Activated T-cell treated with anti-CD3 and anti-CD28 coated beads for 4 hours (primary cell): ENCODE measurements at regions not wholly inside any gene's neighbourhood (a gene's known extent, or its start where the extent isn't known, plus 50 kb on each side); places are given as distances from the start of the nearest gene placed in this dataset.
"Not testable (repeated sequence)": the region's sequence is repeated elsewhere in the genome, so short reads cannot be mapped to it uniquely, and the experiment has no call there.

Experiments used
- DNase-seq: peaks from one replicate; pipeline ENCODE4 v3.0.0-alpha.2; 2020

GRCh38 chr10:123221418-123221817 lies 67.2 kb downstream of the BUB3 start:
- no peak for DNase-seq

DNA sequence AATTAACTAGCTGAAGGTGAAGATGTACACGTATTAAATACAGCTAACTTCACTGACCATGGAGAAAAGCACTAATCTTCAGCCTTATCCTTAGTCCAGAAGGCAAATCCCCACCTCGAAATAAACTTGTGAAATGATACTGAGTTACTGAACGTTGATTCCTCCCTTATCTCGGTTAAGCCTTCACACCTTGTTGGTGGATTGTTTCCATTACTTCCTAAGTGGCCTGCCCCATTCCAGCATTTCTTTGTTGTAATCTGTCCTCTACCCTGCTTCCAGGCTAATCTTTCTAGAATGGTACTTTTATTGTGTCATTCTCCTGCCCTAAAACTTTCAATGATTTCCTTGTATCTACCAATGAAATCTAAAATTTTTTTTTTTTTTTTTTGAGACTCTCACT lies 68.6 kb downstream of the BUB3 start:
- DNase-seq, result no peak

GRCh38 chr10:123227706-123228105 lies 73.5 kb downstream of the BUB3 start:
- no peak for DNase-seq

DNA sequence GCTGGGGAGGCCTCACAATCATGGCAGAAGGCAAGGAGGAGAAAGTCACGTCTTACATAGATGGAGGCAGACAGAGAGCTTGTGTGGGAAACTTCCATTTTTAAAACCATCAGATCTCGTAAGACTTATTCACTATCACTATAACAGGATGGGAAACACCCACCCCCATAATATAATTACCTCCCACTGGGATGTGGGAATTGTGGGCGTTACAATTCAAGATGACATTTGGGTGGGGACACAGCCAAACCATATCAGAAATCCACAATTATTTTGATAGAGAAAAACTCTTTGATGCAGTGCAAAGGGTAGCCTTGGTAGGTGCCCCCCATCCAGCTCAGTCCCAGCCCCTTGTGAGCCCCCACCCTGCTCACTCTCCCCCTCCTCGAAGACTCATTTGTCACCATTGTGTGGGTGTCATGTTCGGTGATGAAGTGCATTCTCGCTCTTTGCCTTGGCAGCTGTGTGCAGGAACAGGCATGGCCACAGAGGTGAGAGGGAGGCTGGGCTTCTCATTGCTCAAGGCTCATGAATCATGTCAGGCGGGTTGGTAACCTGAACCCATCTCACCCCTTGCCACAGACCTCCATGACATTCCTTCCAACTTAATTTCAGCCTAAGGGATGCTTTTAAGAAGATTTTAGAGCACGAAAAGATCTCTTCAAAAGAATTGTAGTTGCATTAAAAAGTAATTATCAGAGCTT lies 75.9 kb downstream of the BUB3 start:
- no peak for DNase-seq

DNA sequence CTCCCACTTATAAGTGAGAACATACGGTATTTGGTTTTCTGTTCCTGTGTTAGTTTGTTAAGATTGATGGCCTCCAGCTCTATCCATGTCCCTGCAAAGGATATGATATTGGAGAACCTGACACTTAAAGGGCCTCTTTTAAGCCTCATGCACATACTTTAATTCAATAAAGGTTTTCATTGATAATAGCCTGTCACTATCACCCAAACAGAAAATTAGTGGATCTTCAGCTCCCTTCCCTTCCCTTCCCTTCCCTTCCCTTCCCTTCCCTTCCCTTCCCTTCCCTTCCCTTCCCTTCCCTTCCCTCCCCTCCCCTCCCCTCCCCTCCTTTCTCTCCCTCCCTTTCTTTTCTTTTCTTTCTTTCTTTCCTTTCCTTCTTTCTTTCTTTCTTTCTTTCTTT lies 78.7 kb downstream of the BUB3 start:
- not testable (repeated sequence) for DNase-seq

- DNase-seq, result not testable (repeated sequence)
Measured at GRCh38 chr10:123235014-123235413, 80.8 kb downstream of the BUB3 start.

- no peak for DNase-seq
Measured at GRCh38 chr10:123236126-123236525, 81.9 kb downstream of the BUB3 start.

DNA sequence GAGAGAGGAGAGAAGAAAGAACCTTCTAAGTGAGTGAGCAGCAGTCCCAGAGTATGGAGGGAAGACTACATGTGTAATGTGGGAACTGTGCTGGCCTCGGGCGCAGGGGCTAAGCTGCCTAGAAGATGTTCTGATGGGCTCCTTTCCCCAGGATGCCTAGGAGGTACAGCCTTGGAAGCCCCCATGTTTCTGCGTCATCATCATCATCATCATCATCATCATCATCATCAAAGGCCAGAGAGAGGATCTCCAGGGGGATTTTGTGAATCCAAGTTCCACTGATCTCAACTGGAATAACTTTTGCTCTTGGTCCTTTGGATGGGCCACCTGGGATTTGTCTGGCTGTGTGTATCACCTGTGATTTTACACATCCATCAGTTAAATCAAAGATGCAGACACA lies 86.0 kb downstream of the BUB3 start:
- no peak for DNase-seq

DNA sequence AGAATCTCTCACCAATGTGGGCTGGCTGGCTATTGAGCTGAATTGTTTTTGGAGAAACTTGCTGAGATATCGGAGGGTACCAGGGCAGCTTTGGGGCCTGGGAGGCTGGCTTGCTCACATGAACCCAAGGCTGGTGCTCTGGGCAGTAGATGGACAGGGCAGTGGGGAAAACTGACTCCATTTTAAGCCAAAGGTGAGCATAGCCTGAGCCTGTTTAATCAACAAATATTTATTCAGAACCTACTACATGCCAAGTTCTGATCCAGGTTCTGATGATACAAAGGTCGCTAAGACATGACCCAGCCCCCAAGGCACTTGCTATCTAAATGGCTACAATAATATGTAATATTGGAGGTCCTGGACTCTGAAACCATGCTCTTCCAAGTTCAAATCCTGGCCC lies 86.6 kb downstream of the BUB3 start:
- no peak for DNase-seq

DNA sequence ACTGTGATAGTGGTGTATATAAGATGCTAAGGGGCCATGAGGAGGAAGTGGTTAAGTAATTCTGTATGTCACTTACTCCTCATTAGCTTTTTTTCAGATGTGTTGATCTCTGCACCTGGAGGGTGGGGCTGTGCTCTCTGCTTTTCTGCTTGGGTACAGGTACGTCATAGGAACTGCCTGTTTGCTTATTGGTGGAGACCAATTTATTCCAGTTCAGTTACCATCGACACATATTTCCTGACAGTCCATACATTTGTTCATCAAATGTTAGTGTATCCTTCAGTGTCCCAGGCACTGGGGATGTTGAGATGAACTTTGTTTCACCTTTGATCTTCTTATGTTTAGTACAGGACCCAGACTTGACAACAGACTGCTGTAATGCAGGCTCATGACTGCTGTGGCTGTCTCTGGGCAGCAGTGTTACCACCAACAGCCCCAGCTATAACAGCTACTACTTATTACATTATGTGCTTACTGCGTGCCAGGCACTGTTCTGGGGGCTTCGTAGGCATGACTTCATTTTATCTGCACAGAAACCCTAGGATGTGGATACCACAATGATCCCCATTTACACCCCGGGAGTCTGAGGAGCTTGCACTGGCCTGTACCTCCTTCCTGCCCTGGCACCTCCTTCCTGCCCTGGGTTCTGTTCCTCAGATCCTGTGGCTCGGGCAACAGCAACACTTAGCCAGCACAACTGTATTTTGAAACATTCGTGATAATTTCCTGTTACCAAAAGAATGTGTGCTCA lies 87.4 kb downstream of the BUB3 start:
- DNase-seq, result peak; percentile 7

DNA sequence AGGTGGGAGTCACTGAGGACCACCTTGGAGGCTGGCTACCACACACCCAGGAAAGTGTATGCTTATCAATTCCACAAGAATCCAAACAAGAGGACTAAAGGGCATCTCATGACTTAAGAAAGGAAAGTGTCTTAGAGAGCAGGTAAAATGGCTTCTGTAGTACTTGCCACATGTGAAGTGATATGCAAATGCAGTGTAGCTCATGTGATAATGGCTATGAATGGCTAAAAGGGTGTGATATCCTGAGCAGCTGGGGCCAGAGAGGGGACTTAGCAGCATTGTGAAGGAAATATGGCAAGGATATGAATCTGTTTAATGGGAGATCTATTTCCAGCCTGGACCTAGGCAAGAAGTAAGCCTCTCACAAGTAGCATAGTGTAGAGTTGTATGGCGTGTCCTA lies 90.5 kb downstream of the BUB3 start:
- DNase-seq, result no peak

DNA sequence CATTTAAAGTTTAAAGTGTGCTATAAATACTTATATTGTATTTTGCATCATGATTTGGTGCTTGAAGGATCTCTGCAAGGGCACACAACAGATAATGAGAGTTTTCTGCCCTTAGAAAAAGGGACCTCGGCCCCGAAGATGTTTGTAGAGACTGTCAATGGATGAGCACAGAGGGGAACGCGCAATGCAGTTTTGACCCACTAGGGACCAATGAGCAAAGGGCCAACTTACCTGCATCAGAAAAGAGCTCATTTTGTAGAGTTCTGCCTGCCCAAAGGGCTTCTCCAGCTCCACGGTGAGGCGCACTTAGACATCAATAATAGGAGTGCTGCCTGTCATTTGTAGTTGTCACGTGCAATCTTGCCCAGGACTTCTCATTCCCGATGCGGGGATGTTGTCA lies 91.1 kb downstream of the BUB3 start:
- no peak for DNase-seq

GRCh38 chr10:123249894-123250293 lies 95.7 kb downstream of the BUB3 start:
- no peak for DNase-seq

DNA sequence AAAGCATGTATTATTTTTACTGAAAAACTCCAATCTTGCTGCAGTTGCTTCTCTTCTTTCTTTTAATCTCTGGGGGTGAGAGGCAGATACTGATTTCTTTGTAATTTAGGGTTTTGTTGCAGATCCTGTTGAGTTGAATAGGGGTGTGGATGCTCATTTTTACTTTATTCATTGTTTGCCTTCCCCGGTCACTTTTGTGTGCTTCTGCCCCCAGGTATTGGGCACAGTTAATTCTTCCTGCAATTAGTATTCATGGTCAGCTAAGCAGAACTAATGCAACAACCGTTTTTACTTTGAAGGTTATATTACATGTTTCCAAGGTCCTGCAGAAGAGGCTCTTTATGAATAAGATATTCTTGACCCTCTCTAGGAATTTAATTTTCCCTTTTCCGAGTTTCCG lies 96.4 kb downstream of the BUB3 start:
- DNase-seq, result no peak

- DNase-seq, result no peak
Measured at GRCh38 chr10:123252779-123253178, 98.6 kb downstream of the BUB3 start.

DNA sequence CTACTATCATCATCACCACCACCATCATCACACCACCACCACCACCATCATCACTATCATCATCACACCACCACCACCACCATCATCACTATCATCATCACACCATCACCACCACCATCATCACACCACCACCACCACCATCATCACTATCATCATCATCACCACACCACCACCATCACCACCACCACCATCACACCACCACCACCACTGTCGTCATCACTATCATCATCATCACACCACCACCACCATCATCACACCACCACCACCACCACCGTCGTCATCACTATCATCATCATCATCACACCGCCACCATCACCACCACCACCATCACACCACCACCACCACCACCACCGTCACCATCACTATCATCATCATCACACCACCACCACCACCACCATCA lies 100.1 kb downstream of the BUB3 start:
- DNase-seq, result not testable (repeated sequence)

GRCh38 chr10:123257904-123258456 lies 103.8 kb downstream of the BUB3 start:
- no peak for DNase-seq

- no peak for DNase-seq
Measured at GRCh38 chr10:123259081-123259480, 104.9 kb downstream of the BUB3 start.

DNA sequence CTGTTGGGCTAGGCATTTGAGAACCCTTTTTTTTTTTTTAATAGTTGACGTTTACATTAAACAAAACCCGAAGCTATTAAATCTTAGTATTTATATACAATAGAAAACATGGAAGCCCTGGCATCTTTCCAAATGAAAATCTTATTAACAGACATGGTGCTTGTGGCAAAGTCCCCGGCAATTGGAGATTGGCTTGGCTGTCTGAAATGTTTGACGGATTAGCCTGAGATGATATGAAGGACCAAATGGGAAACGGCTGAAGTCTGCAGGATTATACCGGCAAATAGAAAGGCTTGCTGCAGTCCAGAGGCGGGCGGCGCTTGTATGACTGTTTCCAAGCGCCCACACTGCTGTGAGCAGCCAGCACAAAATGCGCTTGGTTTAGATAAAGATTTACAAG lies 105.6 kb downstream of the BUB3 start:
- DNase-seq, result no peak

DNA sequence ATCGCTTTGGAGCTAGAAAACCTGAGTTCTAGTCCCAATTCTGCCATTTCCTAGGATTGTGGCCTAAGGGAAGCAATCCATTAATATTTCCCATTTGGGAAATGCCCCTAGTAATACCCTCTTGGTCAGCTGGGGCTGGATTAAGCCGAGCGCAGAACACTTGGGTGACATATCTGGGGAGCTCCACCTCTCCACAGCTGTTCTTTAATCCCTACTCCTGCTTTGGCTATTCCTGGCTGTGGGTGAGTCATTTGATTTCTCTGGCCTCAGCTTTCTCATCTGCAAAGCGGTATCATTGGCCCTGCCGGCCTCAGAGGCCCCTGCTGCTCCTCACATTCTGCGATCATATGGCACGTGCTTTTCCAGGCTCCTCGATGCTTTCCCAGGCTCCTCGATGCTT lies 108.3 kb downstream of the BUB3 start:
- DNase-seq, result no peak

- DNase-seq, result no peak
Measured at GRCh38 chr10:123266971-123267370, 112.8 kb downstream of the BUB3 start.

GRCh38 chr10:123269017-123269552 lies 114.9 kb downstream of the BUB3 start:
- DNase-seq, result no peak

DNA sequence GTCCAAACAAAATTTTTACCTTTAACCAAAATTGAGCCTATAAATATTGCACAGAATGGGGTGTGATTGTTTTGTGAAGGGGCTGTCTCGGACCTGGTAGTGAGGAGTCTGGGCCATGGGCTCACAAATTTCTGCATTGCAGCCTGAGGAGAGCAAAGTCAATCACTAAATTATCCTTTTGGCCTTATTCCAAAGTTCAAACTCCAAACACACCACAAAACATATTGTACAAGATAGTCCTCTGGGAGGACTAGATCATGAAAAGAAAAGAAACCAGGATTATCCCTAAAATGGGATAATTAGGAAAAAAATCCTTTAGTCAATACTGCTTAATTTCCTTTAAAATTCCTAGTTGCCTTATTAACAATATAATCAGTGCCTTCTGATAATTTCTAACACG lies 115.5 kb downstream of the BUB3 start:
- no peak for DNase-seq

DNA sequence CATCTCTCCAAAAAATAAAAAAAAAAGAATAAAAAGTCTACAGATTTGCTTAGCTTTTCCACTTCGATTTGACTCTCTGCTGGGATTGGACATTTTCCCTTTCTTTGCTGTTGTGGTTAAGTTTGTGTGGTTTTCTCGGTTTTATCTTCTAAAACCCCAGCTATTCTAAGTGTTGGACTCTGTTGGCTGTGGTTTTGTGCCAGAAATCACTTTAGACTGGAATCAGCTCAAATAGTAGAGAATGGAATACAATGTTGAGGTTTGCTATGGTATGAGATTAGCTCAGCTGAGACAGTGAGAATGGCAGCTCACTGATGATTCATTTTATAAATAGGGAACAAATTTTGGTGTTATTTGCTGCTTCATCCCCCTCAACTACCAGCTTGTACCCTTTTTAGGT lies 116.0 kb downstream of the BUB3 start:
- DNase-seq, result no peak
